HepG2 (cell line): ENCODE measurements at regions not wholly inside any gene's neighbourhood (a gene's known extent, or its start where the extent isn't known, plus 50 kb on each side); places are given as distances from the start of the nearest gene placed in this dataset.
A peak's percentile ranks its signal among the peaks of the same experiment; 100 is the strongest.

ENCODE experiments used
- ATF1 ChIP-seq: IDR thresholded peaks from 2 replicates; pipeline ENCODE4 v1.6.1; 2016; ENCODE audit warnings: mild to moderate bottlenecking, control low read depth
- CERS6 ChIP-seq: sonication (generic); formaldehyde crosslinking; IDR thresholded peaks from 2 replicates; pipeline ENCODE4 v1.5.0; 2020; ENCODE audit warnings: missing genetic modification reagents
- IKZF4 ChIP-seq: sonication (generic); formaldehyde crosslinking; IDR thresholded peaks from 2 replicates; pipeline ENCODE4 v1.5.1; 2020; ENCODE audit warnings: borderline replicate concordance, mild to moderate bottlenecking, low read depth, missing genetic modification reagents; ENCODE audit errors: not compliant biosample characterization
- MEIS2 ChIP-seq: sonication (generic); formaldehyde crosslinking; IDR thresholded peaks from 2 replicates; pipeline ENCODE4 v1.9.0; 2021; ENCODE audit warnings: mild to moderate bottlenecking, missing genetic modification reagents
- MIER2 ChIP-seq: IDR thresholded peaks from 2 replicates; pipeline ENCODE4 v1.6.1; 2016; ENCODE audit warnings: missing biosample characterization, missing genetic modification reagents
- MLX ChIP-seq: IDR thresholded peaks from 2 replicates; pipeline ENCODE4 v1.6.1; 2016
- MYNN ChIP-seq: sonication (generic); formaldehyde crosslinking; IDR thresholded peaks from 2 replicates; pipeline ENCODE4 v1.4.0; 2020; ENCODE audit warnings: mild to moderate bottlenecking, low read depth, missing genetic modification reagents
- RBAK ChIP-seq: sonication (generic); formaldehyde crosslinking; IDR thresholded peaks from 2 replicates; pipeline ENCODE4 v1.5.1; 2020; ENCODE audit warnings: mild to moderate bottlenecking, missing genetic modification reagents
- RFXAP ChIP-seq: sonication (generic); formaldehyde crosslinking; IDR thresholded peaks from 2 replicates; pipeline ENCODE4 v1.4.0; 2020; ENCODE audit warnings: missing genetic modification reagents, borderline replicate concordance
- RXRA ChIP-seq: sonication (generic); formaldehyde crosslinking; IDR thresholded peaks from 2 replicates; pipeline ENCODE4 v1.5.1; 2020; ENCODE audit warnings: missing genetic modification reagents
- SAP130 ChIP-seq: IDR thresholded peaks from 2 replicates; pipeline ENCODE4 v1.6.1; 2016; ENCODE audit warnings: low read depth
- ZNF160 ChIP-seq: sonication (generic); formaldehyde crosslinking; IDR thresholded peaks from 2 replicates; pipeline ENCODE4 v1.8.0; 2022; ENCODE audit warnings: mild to moderate bottlenecking, inconsistent platforms, missing genetic modification reagents
- ZNF180 ChIP-seq: sonication (generic); formaldehyde crosslinking; IDR thresholded peaks from 2 replicates; pipeline ENCODE4 v1.4.0; 2020; ENCODE audit warnings: low read depth, missing genetic modification reagents, borderline replicate concordance
- ZNF382 ChIP-seq: sonication (generic); formaldehyde crosslinking; IDR thresholded peaks from 2 replicates; pipeline ENCODE4 v1.5.0; 2020; ENCODE audit warnings: missing genetic modification reagents, mild to moderate bottlenecking, borderline replicate concordance
- ZNF407 ChIP-seq: sonication (generic); formaldehyde crosslinking; IDR thresholded peaks from one replicate; pipeline ENCODE4 v1.5.1; 2020; ENCODE audit warnings: mild to moderate bottlenecking, missing genetic modification reagents; ENCODE audit errors: not compliant biosample characterization
- ZNF564 ChIP-seq: sonication (generic); formaldehyde crosslinking; IDR thresholded peaks from 2 replicates; pipeline ENCODE4 v1.8.1; 2023; ENCODE audit warnings: mild to moderate bottlenecking, missing genetic modification reagents
- ZNF704 ChIP-seq: sonication (generic); formaldehyde crosslinking; IDR thresholded peaks from 2 replicates; pipeline ENCODE4 v1.8.1; 2023; ENCODE audit warnings: mild to moderate bottlenecking, inconsistent platforms, moderate library complexity, missing genetic modification reagents, borderline replicate concordance
- ZNF776 ChIP-seq: sonication (generic); formaldehyde crosslinking; IDR thresholded peaks from 2 replicates; pipeline ENCODE4 v1.4.0; 2020; ENCODE audit warnings: mild to moderate bottlenecking, missing genetic modification reagents
- ZNF792 ChIP-seq: IDR thresholded peaks from 2 replicates; pipeline ENCODE4 v1.6.1; 2016

- TF ChIP-seq ZNF382 (CRISPR knock-in tag) (no peak), ZNF704 (CRISPR knock-in tag) (0 out of 2 replicates have a peak, but pooled peaks have one; percentile 12), ZNF407 (CRISPR knock-in tag) (no peak), ATF1 (no peak), RXRA (CRISPR knock-in tag) (peak; percentile 64; the same call in 1 of the 2 replicates), MIER2 (0 out of 2 replicates have a peak, but pooled peaks have one; percentile 18), MYNN (CRISPR knock-in tag) (no peak), ZNF160 (peak; percentile 10; the same call in 1 of the 2 replicates), ZNF792 (CRISPR knock-in tag) (peak; percentile 89), MLX (CRISPR knock-in tag) (peak; percentile 73), RFXAP (CRISPR knock-in tag) (no peak), MEIS2 (CRISPR knock-in tag) (0 out of 2 replicates have a peak, but pooled peaks have one; percentile 49), RBAK (CRISPR knock-in tag) (no peak), IKZF4 (CRISPR knock-in tag) (no peak), ZNF180 (CRISPR knock-in tag) (no peak), CERS6 (CRISPR knock-in tag) (no peak), ZNF564 (0 out of 2 replicates have a peak, but pooled peaks have one; percentile 32), SAP130 (peak; percentile 58), ZNF776 (CRISPR knock-in tag) (no peak)
Observed at GRCh38 chr9:89993678-89994630, 389.1 kb downstream of the GADD45G start (continued).
